Activated B cell treated with CpG ODN at 0.5 μM for 24 hours (primary cell): ENCODE measurements at regions not wholly inside any gene's neighbourhood (a gene's known extent, or its start where the extent isn't known, plus 50 kb on each side); places are given as distances from the start of the nearest gene placed in this dataset.
"Not testable (repeated sequence)": the region's sequence is repeated elsewhere in the genome, so short reads cannot be mapped to it uniquely, and the experiment has no call there.

Experiments used
- ATAC-seq: fragments of 200-7000 bp; cut with Tn5 transposase; one replicate; pipeline ENCODE4 v1.10.0; 2021; ENCODE audit warnings: low read depth, mild to moderate bottlenecking, moderate library complexity
- CTCF ChIA-PET: fragments of 350-600 bp; sonication (Branson Sonifier 250); formaldehyde crosslinking; loops from one replicate; lab custom pipeline; 2021; ENCODE audit warnings: antibody characterized with exemption; lab: Charles Lee
- POLR2A ChIA-PET: fragments of 350-600 bp; sonication (Branson Sonifier 250); formaldehyde crosslinking; loops from one replicate; lab custom pipeline; 2021; ENCODE audit warnings: antibody characterized with exemption; lab: Charles Lee
- DNase-seq: peaks from one replicate; pipeline ENCODE4 v3.0.0; 2022
- H3K27ac Mint-ChIP-seq: one replicate; pipeline ENCODE4 v1.8.0; 2020; ENCODE audit warnings: mixed read lengths
- H3K27me3 Mint-ChIP-seq: one replicate; pipeline ENCODE4 v1.8.0; 2021; ENCODE audit warnings: mixed read lengths
- H3K36me3 Mint-ChIP-seq: one replicate; pipeline ENCODE4 v1.8.0; 2021; ENCODE audit warnings: low read depth, mixed read lengths
- H3K4me1 Mint-ChIP-seq: one replicate; pipeline ENCODE4 v1.8.0; 2021; ENCODE audit warnings: mixed read lengths
- H3K4me3 Mint-ChIP-seq: one replicate; pipeline ENCODE4 v1.8.0; 2020; ENCODE audit warnings: mild to moderate bottlenecking, mixed read lengths
- H3K9me3 Mint-ChIP-seq: one replicate; pipeline ENCODE4 v1.8.0; 2020; ENCODE audit warnings: mixed read lengths
- CTCF ChIP-seq: fragments of 200-600 bp; IDR thresholded peaks from one replicate; pipeline ENCODE4 v1.8.0; 2022; ENCODE audit warnings: antibody characterized with exemption, mild to moderate bottlenecking
- intact Hi-C: fragments of 100-400 bp; cut with micrococcal nuclease; formaldehyde crosslinking; loops from one replicate; pipeline ENCODE4 v1.15.1; 2024

GRCh38 chr16:86350289-86350688, 160.0 kb upstream of the FOXF1 start:
- no peaks in the 10 kb centered on the region for H3K4me1 Mint-ChIP-seq
- ChIA-PET POLR2A (no interaction called here), CTCF (no interaction called here)
- TF ChIP-seq CTCF: no peak
- ATAC-seq: no peak
- H3K9me3 Mint-ChIP-seq: no peaks in the 10 kb centered on the region
- no peak overlapping the region for H3K27ac Mint-ChIP-seq
- intact Hi-C loops: no loop called here
- DNase-seq: no peak
- H3K36me3 Mint-ChIP-seq: no peaks in the 10 kb centered on the region
- H3K27me3 Mint-ChIP-seq: peaks cover 54% of the 10 kb centered on the region
- no peak overlapping the region for H3K4me3 Mint-ChIP-seq

- ATAC-seq (no peak), DNase-seq (no peak)
- no peaks in the 10 kb centered on the region for H3K4me1 Mint-ChIP-seq
- H3K9me3 Mint-ChIP-seq: peaks cover 6% of the 10 kb centered on the region
- TF ChIP-seq CTCF: no peak
- H3K4me3 Mint-ChIP-seq: no peak overlapping the region
- ChIA-PET POLR2A (no interaction called here), CTCF (no interaction called here)
- H3K27me3 Mint-ChIP-seq: peaks cover 58% of the 10 kb centered on the region
- intact Hi-C loops: no loop called here
- no peaks in the 10 kb centered on the region for H3K36me3 Mint-ChIP-seq
- H3K27ac Mint-ChIP-seq: no peak overlapping the region
Observed at GRCh38 chr16:86351041-86351784, 159.1 kb upstream of the FOXF1 start.

GRCh38 chr16:86351785-86352139, 158.6 kb upstream of the FOXF1 start:
- intact Hi-C loops, H3K27ac Mint-ChIP-seq, DNase-seq, H3K4me1 Mint-ChIP-seq, H3K9me3 Mint-ChIP-seq, ATAC-seq, POLR2A ChIA-PET, H3K36me3 Mint-ChIP-seq, H3K4me3 Mint-ChIP-seq: not testable (repeated sequence)
- CTCF ChIA-PET: interaction anchor here (0.6 kb wide), 1 partner anchor 227 kb away, joined by 3 read pairs; no protein-coding TSS in a partner anchor
- H3K27me3 Mint-ChIP-seq: peaks cover 56% of the 10 kb centered on the region

GRCh38 chr16:86353148-86353547, 157.2 kb upstream of the FOXF1 start:
- POLR2A ChIA-PET: no interaction called here
- no peak for ATAC-seq
- Mint-ChIP-seq H3K4me1 (no peaks in the 10 kb centered on the region), H3K27ac (no peak overlapping the region), H3K9me3 (peaks cover 8% of the 10 kb centered on the region), H3K27me3 (peaks cover 60% of the 10 kb centered on the region), H3K36me3 (no peaks in the 10 kb centered on the region), H3K4me3 (no peak overlapping the region)
- no peak for DNase-seq
- intact Hi-C loops: no loop called here
- CTCF ChIA-PET: no interaction called here
- no peak for TF ChIP-seq CTCF

GRCh38 chr16:86353948-86354347, 156.4 kb upstream of the FOXF1 start:
- Mint-ChIP-seq H3K36me3 (no peaks in the 10 kb centered on the region), H3K4me1 (no peaks in the 10 kb centered on the region), H3K27me3 (peaks cover 60% of the 10 kb centered on the region), H3K27ac (no peak overlapping the region), H3K9me3 (peaks cover 8% of the 10 kb centered on the region), H3K4me3 (no peak overlapping the region)
- POLR2A ChIA-PET: no interaction called here
- TF ChIP-seq CTCF: no peak
- DNase-seq: no peak
- no peak for ATAC-seq
- CTCF ChIA-PET: no interaction called here
- intact Hi-C loops: no loop called here
